HG03571 (cell line): ENCODE measurements at regions not wholly inside any gene's neighbourhood (a gene's known extent, or its start where the extent isn't known, plus 50 kb on each side); places are given as distances from the start of the nearest gene placed in this dataset.

Experiments
- ATAC-seq: cut with Tn5 transposase; IDR thresholded peaks from one replicate; pipeline ENCODE4 v1.9.1; 2021; ENCODE audit not compliant: unreplicated experiment

GRCh38 chrX:149161435-149162088, 343.5 kb downstream of the IDS start:
- ATAC-seq: no peak

- ATAC-seq: no peak
Observed at GRCh38 chrX:149157976-149158375, 347.1 kb downstream of the IDS start.

GRCh38 chrX:149152941-149153340, 352.2 kb downstream of the IDS start:
- ATAC-seq: no peak

GRCh38 chrX:149151805-149152757, 353.0 kb downstream of the IDS start:
- no peak for ATAC-seq

- ATAC-seq: no peak
Observed at GRCh38 chrX:149145845-149146285, 359.2 kb downstream of the IDS start.

GRCh38 chrX:149131774-149132173, 373.3 kb downstream of the IDS start:
- ATAC-seq: no peak

- ATAC-seq: no peak
Observed at GRCh38 chrX:149129767-149130166, 375.3 kb downstream of the IDS start.

- no peak for ATAC-seq
Observed at GRCh38 chrX:149124526-149125108, 380.5 kb downstream of the IDS start.

GRCh38 chrX:149121206-149121920, 383.7 kb downstream of the IDS start:
- no peak for ATAC-seq

GRCh38 chrX:149120459-149120858, 384.6 kb downstream of the IDS start:
- ATAC-seq: no peak

- no peak for ATAC-seq
Observed at GRCh38 chrX:149114874-149115273, 390.2 kb downstream of the IDS start.

- ATAC-seq: no peak
Observed at GRCh38 chrX:149114001-149114400, 391.1 kb downstream of the IDS start.

- no peak for ATAC-seq
Observed at GRCh38 chrX:149097786-149098185, 407.3 kb downstream of the IDS start.

- ATAC-seq: no peak
Observed at GRCh38 chrX:149092179-149092578, 412.9 kb downstream of the IDS start.

GRCh38 chrX:149079805-149080406, 425.2 kb downstream of the IDS start:
- no peak for ATAC-seq

- ATAC-seq: no peak
Observed at GRCh38 chrX:149074398-149074797, 430.7 kb downstream of the IDS start.

GRCh38 chrX:149073479-149073878, 431.6 kb downstream of the IDS start:
- no peak for ATAC-seq

GRCh38 chrX:149069899-149070298, 435.2 kb downstream of the IDS start:
- no peak for ATAC-seq

- ATAC-seq: no peak
Observed at GRCh38 chrX:149060921-149061320, 444.2 kb downstream of the IDS start.
